Mammary epithelial cell (primary cell): ENCODE measurements at regions not wholly inside any gene's neighbourhood (a gene's known extent, or its start where the extent isn't known, plus 50 kb on each side); places are given as distances from the start of the nearest gene placed in this dataset.

ENCODE experiments used
- EZH2 ChIP-seq: IDR thresholded peaks from 2 replicates; pipeline ENCODE4 v1.6.1; 2012; ENCODE audit warnings: low read length, inconsistent platforms, borderline replicate concordance
- TF ChIP-seq, protein P1 (sequence below), 2 donors: IDR thresholded peaks in 1 of 2; conservative IDR thresholded peaks in 1 of 2; 2 replicates each; pipeline ENCODE4 v1.5.1; 2011 to 2012; ENCODE audit warnings: inconsistent platforms in 2 of 2, low read length in 2 of 2, mild to moderate bottlenecking in 2 of 2, control low read depth in 1 of 2, low read depth in 1 of 2; ENCODE audit not compliant: insufficient read depth in 1 of 2; ENCODE audit errors: extremely low read depth in 1 of 2

DNA sequence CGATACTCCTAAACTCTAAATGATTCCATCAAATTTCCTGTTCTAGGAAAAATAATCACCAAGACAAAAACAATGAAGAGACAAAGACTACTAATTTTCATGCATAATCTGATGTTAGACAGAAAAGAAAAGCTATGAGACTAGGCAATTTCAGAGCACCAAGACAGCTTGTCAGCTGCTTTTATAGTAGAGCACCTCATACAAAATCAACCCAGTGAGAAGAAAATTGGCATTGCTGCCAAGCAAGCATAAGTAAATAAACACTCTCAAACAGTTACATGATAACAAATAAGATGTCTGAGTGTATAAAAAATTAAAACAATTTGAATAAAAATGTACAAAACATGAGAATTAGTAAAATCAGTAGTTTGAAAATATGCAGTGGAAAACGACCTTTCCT lies 1544.6 kb downstream of the C4orf33 start:
- TF ChIP-seq, protein P1, sequence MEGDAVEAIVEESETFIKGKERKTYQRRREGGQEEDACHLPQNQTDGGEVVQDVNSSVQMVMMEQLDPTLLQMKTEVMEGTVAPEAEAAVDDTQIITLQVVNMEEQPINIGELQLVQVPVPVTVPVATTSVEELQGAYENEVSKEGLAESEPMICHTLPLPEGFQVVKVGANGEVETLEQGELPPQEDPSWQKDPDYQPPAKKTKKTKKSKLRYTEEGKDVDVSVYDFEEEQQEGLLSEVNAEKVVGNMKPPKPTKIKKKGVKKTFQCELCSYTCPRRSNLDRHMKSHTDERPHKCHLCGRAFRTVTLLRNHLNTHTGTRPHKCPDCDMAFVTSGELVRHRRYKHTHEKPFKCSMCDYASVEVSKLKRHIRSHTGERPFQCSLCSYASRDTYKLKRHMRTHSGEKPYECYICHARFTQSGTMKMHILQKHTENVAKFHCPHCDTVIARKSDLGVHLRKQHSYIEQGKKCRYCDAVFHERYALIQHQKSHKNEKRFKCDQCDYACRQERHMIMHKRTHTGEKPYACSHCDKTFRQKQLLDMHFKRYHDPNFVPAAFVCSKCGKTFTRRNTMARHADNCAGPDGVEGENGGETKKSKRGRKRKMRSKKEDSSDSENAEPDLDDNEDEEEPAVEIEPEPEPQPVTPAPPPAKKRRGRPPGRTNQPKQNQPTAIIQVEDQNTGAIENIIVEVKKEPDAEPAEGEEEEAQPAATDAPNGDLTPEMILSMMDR (conservative IDR thresholded peaks at IDR 0.05 in 1 of 2, IDR thresholded peaks at IDR 0.05 in 1 of 2; ENCODE audit: extremely low read depth in 1 of 2, insufficient read depth in 1 of 2, low read depth in 1 of 2, low read length in 2 of 2), result no peak
- TF ChIP-seq EZH2, result no peak
